Ovary (tissue), 7 donors: ENCODE measurements at regions not wholly inside any gene's neighbourhood (a gene's known extent, or its start where the extent isn't known, plus 50 kb on each side); places are given as distances from the start of the nearest gene placed in this dataset.

Experiments
- DNase-seq, 5 donors: peaks; one replicate each; pipeline ENCODE4 v3.0.0-alpha.2; 2019 to 2020
- H3K27ac ChIP-seq, 2 donors: fragments of 200-600 bp; one replicate each; pipeline versions ENCODE4 v1.5.1 to v1.8.0; 2019 to 2022
- H3K27me3 ChIP-seq: fragments of 200-600 bp; one replicate; pipeline ENCODE4 v1.8.0; 2022
- H3K36me3 ChIP-seq: fragments of 200-600 bp; sonication (generic); one replicate; pipeline ENCODE4 v1.5.1; 2019
- H3K4me1 ChIP-seq: one replicate; pipeline ENCODE4 v1.8.1; 2013; ENCODE audit warnings: mild to moderate bottlenecking, moderate library complexity; ENCODE audit not compliant: insufficient read depth
- H3K4me3 ChIP-seq: fragments of 200-600 bp; sonication (generic); one replicate; pipeline ENCODE4 v1.5.1; 2017
- H3K9me3 ChIP-seq, 2 donors: fragments of 200-600 bp in 1 of 2; sonication (generic) in 1 of 2; one replicate each; pipeline versions ENCODE4 v1.5.1 to v1.8.1; 2013 to 2019; ENCODE audit warnings: mild to moderate bottlenecking in 1 of 2, moderate library complexity in 1 of 2
- EP300 ChIP-seq: sonication (generic); formaldehyde crosslinking; IDR thresholded peaks from one replicate; pipeline ENCODE4 v1.6.1; 2017; ENCODE audit warnings: antibody characterized with exemption
- POLR2A ChIP-seq: fragments of 450-650 bp; IDR thresholded peaks from one replicate; pipeline ENCODE4 v1.6.1; 2017; ENCODE audit warnings: antibody characterized with exemption, mild to moderate bottlenecking, moderate library complexity
- WGBS, 3 donors: extraction: QIAGEN DNeasy Blood & Tissue Kit in 1 of 3; methylation state at CpG; one replicate each; pipeline versions ENCODE4 v1.1.5 to v1.1.7; 2013 to 2017; 5-methylcytosine and 5-hydroxymethylcytosine counted together
- intact Hi-C, 4 donors: fragments of 100-400 bp; cut with DNase I; formaldehyde crosslinking; loops; one replicate each; pipeline versions ENCODE4 v1.11.0 to v1.15.1; 2022 to 2023
- TF ChIP-seq, protein P1 (sequence below), 3 donors: fragments of 450-650 bp in 2 of 3; fragments of 200-600 bp in 1 of 3; IDR thresholded peaks; one replicate each; pipeline versions ENCODE4 v1.5.1 to v1.8.0; 2016 to 2022; ENCODE audit warnings: antibody characterized with exemption in 3 of 3, mild to moderate bottlenecking in 1 of 3
- donor health status: DM: no; HTN: no; CAD: no; lungs with moderate emphysema.
- donor health status: DM: no; HTN: no; CAD: no.
- donor health status: Bipolar disorder and iron deficiency.
- donor health status: DM: no; HTN: no; CAD: no.
- donor health status: DM: yes; HTN: yes; CAD: no.

DNA sequence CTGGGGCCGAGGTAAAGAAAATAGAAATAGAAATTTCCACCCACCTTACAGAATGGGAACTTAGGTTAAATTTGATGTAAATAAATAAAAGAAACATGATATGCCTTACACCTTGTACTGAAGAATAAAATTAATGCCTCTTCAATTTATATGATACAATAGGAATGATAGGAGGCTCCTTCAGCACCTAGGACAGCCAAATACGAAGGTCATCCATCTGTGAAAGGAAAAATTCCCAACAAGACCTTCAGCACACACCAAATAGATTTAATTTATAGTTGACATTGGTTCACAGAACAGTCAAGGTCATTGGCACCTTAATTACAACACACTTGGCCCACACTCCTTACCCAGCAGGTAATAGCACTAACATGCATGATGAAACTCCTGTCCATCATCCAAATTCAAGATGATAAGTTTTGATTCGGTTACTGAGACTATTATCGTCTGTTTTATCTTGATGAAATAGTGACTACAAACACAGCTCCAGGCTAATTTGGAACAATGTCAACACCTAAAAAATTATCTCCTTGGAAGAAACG is 250.9 kb downstream of the SNX13 start:
- TF ChIP-seq EP300 = no peak
- TF ChIP-seq POLR2A = no peak
- TF ChIP-seq, protein P1, sequence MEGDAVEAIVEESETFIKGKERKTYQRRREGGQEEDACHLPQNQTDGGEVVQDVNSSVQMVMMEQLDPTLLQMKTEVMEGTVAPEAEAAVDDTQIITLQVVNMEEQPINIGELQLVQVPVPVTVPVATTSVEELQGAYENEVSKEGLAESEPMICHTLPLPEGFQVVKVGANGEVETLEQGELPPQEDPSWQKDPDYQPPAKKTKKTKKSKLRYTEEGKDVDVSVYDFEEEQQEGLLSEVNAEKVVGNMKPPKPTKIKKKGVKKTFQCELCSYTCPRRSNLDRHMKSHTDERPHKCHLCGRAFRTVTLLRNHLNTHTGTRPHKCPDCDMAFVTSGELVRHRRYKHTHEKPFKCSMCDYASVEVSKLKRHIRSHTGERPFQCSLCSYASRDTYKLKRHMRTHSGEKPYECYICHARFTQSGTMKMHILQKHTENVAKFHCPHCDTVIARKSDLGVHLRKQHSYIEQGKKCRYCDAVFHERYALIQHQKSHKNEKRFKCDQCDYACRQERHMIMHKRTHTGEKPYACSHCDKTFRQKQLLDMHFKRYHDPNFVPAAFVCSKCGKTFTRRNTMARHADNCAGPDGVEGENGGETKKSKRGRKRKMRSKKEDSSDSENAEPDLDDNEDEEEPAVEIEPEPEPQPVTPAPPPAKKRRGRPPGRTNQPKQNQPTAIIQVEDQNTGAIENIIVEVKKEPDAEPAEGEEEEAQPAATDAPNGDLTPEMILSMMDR (IDR thresholded peaks at IDR 0.05) = no peak
- Histone ChIP-seq H3K9me3 (no peaks in the 10 kb centered on the region), H3K27ac (no peak overlapping the region), H3K27me3 (no peaks in the 10 kb centered on the region), H3K4me1 (no peaks in the 10 kb centered on the region), H3K4me3 (no peak overlapping the region), H3K36me3 (no peaks in the 10 kb centered on the region)
- no peak for DNase-seq
- intact Hi-C loops = no loop called here
- WGBS, 3 donors = 38 to 68% (median 44%) methylated on average over 5 of the region's 5 CpGs

DNA sequence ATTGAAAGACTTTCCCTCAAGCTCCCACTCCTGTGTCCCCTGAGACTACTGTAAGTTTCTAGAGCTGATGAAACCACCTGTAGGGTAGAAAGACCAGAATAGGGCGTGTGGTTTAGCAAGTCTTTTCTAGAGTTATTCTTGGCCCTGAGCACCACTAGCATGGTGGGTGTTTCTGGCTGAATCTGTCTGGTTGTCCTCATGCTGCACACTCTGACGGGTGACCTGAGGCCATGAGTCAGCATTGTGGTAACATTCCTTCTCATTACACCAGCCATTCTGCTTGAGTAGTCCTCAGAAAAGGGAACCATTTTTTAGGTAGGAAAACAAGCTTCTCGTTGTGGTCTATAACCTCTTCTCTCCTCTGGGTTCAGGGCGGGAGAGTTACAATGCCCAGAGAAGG is 250.3 kb downstream of the SNX13 start:
- TF ChIP-seq EP300 (no peak), POLR2A (no peak)
- Histone ChIP-seq H3K36me3 (no peaks in the 10 kb centered on the region), H3K27ac (no peak overlapping the region), H3K4me1 (no peaks in the 10 kb centered on the region), H3K9me3 (no peaks in the 10 kb centered on the region), H3K4me3 (no peak overlapping the region), H3K27me3 (no peaks in the 10 kb centered on the region)
- 73 to 80% (median 76%) methylated on average over 4 of the region's 4 CpGs for WGBS, 3 donors
- DNase-seq = no peak
- intact Hi-C loops = no loop called here

- WGBS, 3 donors = 40 to 62% (median 41%) methylated on average over 6 of the region's 6 CpGs
- Histone ChIP-seq H3K9me3 (no peaks in the 10 kb centered on the region), H3K27me3 (no peaks in the 10 kb centered on the region), H3K27ac (no peak overlapping the region), H3K4me1 (no peaks in the 10 kb centered on the region), H3K36me3 (no peaks in the 10 kb centered on the region), H3K4me3 (no peak overlapping the region)
- DNase-seq = peak in 1 of 5 donors; percentile 27
- intact Hi-C loops = no loop called here
- TF ChIP-seq POLR2A = no peak
- no peak for TF ChIP-seq EP300
- TF ChIP-seq, protein P1 (IDR thresholded peaks at IDR 0.05) = no peak
Observed at GRCh38 chr7:17696422-17696821, 243.9 kb downstream of the SNX13 start.

GRCh38 chr7:17697128-17697881 is 243.0 kb downstream of the SNX13 start:
- TF ChIP-seq, protein P1 (IDR thresholded peaks at IDR 0.05) = no peak
- TF ChIP-seq POLR2A (no peak), EP300 (no peak)
- 74 to 82% (median 76%) methylated on average over 4 of the region's 4 CpGs for WGBS, 3 donors

GRCh38 chr7:17699696-17700095 is 240.6 kb downstream of the SNX13 start:
- no peak overlapping the region for H3K4me3 ChIP-seq
- H3K4me1 ChIP-seq = no peaks in the 10 kb centered on the region
- no peaks in the 10 kb centered on the region for H3K27me3 ChIP-seq
- H3K36me3 ChIP-seq = no peaks in the 10 kb centered on the region
- TF ChIP-seq, protein P1 (IDR thresholded peaks at IDR 0.05) = no peak
- TF ChIP-seq POLR2A (no peak), EP300 (no peak)
- no peak overlapping the region for H3K27ac ChIP-seq
- H3K9me3 ChIP-seq = no peaks in the 10 kb centered on the region
- DNase-seq = no peak
- intact Hi-C loops = no loop called here

More at GRCh38 chr7:17697128-17697881, 243.0 kb downstream of the SNX13 start:
- Histone ChIP-seq H3K27ac (no peak overlapping the region), H3K4me1 (no peaks in the 10 kb centered on the region), H3K4me3 (no peak overlapping the region), H3K9me3 (no peaks in the 10 kb centered on the region), H3K27me3 (no peaks in the 10 kb centered on the region), H3K36me3 (no peaks in the 10 kb centered on the region)
- no peak for DNase-seq
- intact Hi-C loops = no loop called here
